SJCRH30 (cell line): ENCODE measurements at regions not wholly inside any gene's neighbourhood (a gene's known extent, or its start where the extent isn't known, plus 50 kb on each side); places are given as distances from the start of the nearest gene placed in this dataset.

Experiments
- DNase-seq, 2 experiments: peaks; one replicate each; pipeline ENCODE4 v3.0.0-alpha.2; 2015 to 2020
- H3K27ac ChIP-seq: fragments of 250-450 bp; sonication (Bioruptor Pico); 2 replicates; pipeline ENCODE4 v1.5.1; 2020; ENCODE audit warnings: mild to moderate bottlenecking, moderate library complexity
- H3K27me3 ChIP-seq: fragments of 250-450 bp; sonication (Bioruptor Pico); 2 replicates; pipeline ENCODE4 v1.5.1; 2020; ENCODE audit warnings: mild to moderate bottlenecking, moderate library complexity
- H3K36me3 ChIP-seq: fragments of 250-450 bp; sonication (Bioruptor Pico); 2 replicates; pipeline ENCODE4 v1.5.1; 2020; ENCODE audit warnings: mild to moderate bottlenecking, moderate library complexity
- H3K4me1 ChIP-seq: fragments of 250-450 bp; sonication (Bioruptor Pico); 2 replicates; pipeline ENCODE4 v1.5.1; 2020; ENCODE audit warnings: mild to moderate bottlenecking, moderate library complexity
- H3K4me3 ChIP-seq: fragments of 250-450 bp; sonication (Bioruptor Pico); 2 replicates; pipeline ENCODE4 v1.5.1; 2020; ENCODE audit warnings: mild to moderate bottlenecking, moderate library complexity
- H3K9me3 ChIP-seq: fragments of 250-450 bp; sonication (Bioruptor Pico); replicated peaks from 2 replicates; pipeline ENCODE4 v1.5.1; 2020; ENCODE audit warnings: mild to moderate bottlenecking, moderate library complexity

DNA sequence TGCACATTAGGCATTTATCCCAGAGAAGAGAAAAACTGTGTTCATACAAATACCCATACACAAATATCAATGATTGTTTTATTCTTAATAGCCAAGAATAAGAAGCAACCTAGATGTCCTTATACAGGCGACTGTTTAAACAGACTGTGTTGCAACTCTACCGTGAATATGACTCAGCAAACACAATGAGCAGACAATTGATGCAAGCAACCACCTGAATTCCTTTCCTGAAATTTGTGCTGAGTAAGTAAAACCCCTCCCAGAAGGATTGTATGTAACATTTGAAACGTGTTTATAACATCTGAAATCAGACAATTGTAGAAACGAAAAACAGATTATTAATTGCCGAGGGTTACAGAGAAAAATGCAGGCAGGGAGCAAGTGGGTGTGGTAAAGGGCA lies 621.9 kb upstream of the SOX11 start:
- Histone ChIP-seq H3K4me1 (no peaks in the 10 kb centered on the region), H3K36me3 (no peaks in the 10 kb centered on the region), H3K27me3 (peaks cover 12% of the 10 kb centered on the region), H3K27ac (no peak overlapping the region), H3K9me3 (no peaks in the 10 kb centered on the region), H3K4me3 (no peak overlapping the region)
- DNase-seq = no peak

- H3K4me3 ChIP-seq = no peak overlapping the region
- no peaks in the 10 kb centered on the region for H3K4me1 ChIP-seq
Measured at GRCh38 chr2:5074733-5075132, 617.5 kb upstream of the SOX11 start.

GRCh38 chr2:5076599-5076998 lies 615.6 kb upstream of the SOX11 start:
- Histone ChIP-seq H3K36me3 (no peaks in the 10 kb centered on the region), H3K27ac (no peak overlapping the region), H3K9me3 (no peaks in the 10 kb centered on the region), H3K4me1 (no peaks in the 10 kb centered on the region), H3K4me3 (no peak overlapping the region), H3K27me3 (peaks cover 8% of the 10 kb centered on the region)
- DNase-seq = no peak

More at GRCh38 chr2:5074733-5075132, 617.5 kb upstream of the SOX11 start:
- Histone ChIP-seq H3K27me3 (peaks cover 12% of the 10 kb centered on the region), H3K9me3 (no peaks in the 10 kb centered on the region), H3K27ac (no peak overlapping the region), H3K36me3 (no peaks in the 10 kb centered on the region)
- DNase-seq = no peak

DNA sequence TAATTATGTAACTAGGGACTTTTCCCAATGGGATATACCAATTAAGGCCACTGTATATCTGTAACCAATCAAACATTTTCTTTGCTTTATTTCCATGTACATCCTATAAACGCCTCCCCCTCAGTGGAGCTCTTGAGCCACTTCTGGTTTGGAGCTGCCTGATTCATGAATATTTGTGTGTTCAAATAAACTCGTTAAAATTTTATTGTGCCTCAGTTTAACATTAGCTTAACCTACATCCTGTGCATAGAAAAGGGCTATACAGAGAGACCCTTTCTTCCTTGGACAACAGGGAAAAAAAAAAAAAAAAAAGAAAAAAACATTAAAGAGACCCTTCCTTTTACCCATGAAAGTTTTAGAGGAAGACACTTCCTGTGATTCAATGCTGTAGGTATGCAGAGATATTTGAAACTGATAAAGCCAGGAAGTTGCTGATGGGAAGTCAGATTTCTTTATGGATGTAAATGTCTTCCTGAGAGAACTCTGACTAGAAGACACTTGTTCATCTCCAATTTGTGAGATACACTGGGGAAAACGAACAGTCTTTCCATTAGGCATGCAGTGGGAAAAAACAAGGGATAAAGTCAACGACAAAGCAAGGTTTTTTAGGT lies 614.6 kb upstream of the SOX11 start:
- Histone ChIP-seq H3K36me3 (no peaks in the 10 kb centered on the region), H3K4me3 (no peak overlapping the region), H3K4me1 (no peaks in the 10 kb centered on the region), H3K9me3 (no peaks in the 10 kb centered on the region), H3K27me3 (0 out of 2 replicates have a peak, but pooled peaks cover under 1% of the 10 kb centered on the region), H3K27ac (no peak overlapping the region)
- DNase-seq = no peak

- Histone ChIP-seq H3K9me3 (no peaks in the 10 kb centered on the region), H3K4me1 (no peaks in the 10 kb centered on the region), H3K27ac (no peak overlapping the region), H3K27me3 (no peaks in the 10 kb centered on the region), H3K36me3 (no peaks in the 10 kb centered on the region), H3K4me3 (no peak overlapping the region)
- no peak for DNase-seq
Measured at GRCh38 chr2:5083402-5083801, 608.8 kb upstream of the SOX11 start.

DNA sequence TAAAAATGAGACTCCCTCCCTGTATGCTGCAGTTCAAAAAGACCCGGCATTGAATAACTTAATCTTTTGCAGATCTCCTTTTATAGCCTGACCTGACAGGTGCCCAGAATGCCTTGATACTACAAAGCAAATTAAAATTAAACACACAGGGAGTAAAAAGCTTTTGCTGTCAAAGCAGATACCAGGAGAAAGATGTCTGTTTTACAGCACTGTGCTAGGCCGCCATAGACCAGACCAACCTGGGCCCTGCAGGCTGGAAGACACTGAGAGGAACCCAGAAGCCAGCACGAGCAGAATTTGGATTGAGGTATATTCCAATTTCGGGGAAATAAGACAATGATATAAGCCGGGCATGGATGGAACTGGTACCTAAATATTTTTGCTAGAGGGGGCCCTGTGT lies 602.8 kb upstream of the SOX11 start:
- DNase-seq = no peak
- no peaks in the 10 kb centered on the region for H3K27me3 ChIP-seq
- no peak overlapping the region for H3K27ac ChIP-seq
- no peaks in the 10 kb centered on the region for H3K9me3 ChIP-seq
- no peaks in the 10 kb centered on the region for H3K36me3 ChIP-seq
- no peaks in the 10 kb centered on the region for H3K4me1 ChIP-seq
- no peak overlapping the region for H3K4me3 ChIP-seq

- Histone ChIP-seq H3K27ac (no peak overlapping the region), H3K9me3 (no peaks in the 10 kb centered on the region), H3K4me1 (no peaks in the 10 kb centered on the region), H3K4me3 (no peak overlapping the region), H3K27me3 (no peaks in the 10 kb centered on the region), H3K36me3 (no peaks in the 10 kb centered on the region)
- DNase-seq = no peak
Measured at GRCh38 chr2:5093056-5093455, 599.1 kb upstream of the SOX11 start.

GRCh38 chr2:5093518-5093917 lies 598.7 kb upstream of the SOX11 start:
- H3K4me1 ChIP-seq = no peaks in the 10 kb centered on the region
- H3K9me3 ChIP-seq = no peaks in the 10 kb centered on the region
- H3K4me3 ChIP-seq = no peak overlapping the region
- no peaks in the 10 kb centered on the region for H3K27me3 ChIP-seq
- DNase-seq = no peak
- no peaks in the 10 kb centered on the region for H3K36me3 ChIP-seq
- no peak overlapping the region for H3K27ac ChIP-seq

- Histone ChIP-seq H3K4me3 (no peak overlapping the region), H3K4me1 (no peaks in the 10 kb centered on the region), H3K27ac (no peak overlapping the region)
Measured at GRCh38 chr2:5094192-5094591, 598.0 kb upstream of the SOX11 start.

GRCh38 chr2:5098286-5098685 lies 593.9 kb upstream of the SOX11 start:
- H3K4me3 ChIP-seq = no peak overlapping the region
- H3K36me3 ChIP-seq = 0 out of 2 replicates have a peak, but pooled peaks cover 3% of the 10 kb centered on the region
- DNase-seq = no peak
- H3K27me3 ChIP-seq = no peaks in the 10 kb centered on the region
- no peaks in the 10 kb centered on the region for H3K4me1 ChIP-seq
- H3K9me3 ChIP-seq = no peaks in the 10 kb centered on the region; the same call in 1 of the 2 replicates
- H3K27ac ChIP-seq = no peak overlapping the region

More at GRCh38 chr2:5094192-5094591, 598.0 kb upstream of the SOX11 start:
- no peak for DNase-seq
- Histone ChIP-seq H3K36me3 (no peaks in the 10 kb centered on the region), H3K9me3 (no peaks in the 10 kb centered on the region; the same call in 1 of the 2 replicates), H3K27me3 (no peaks in the 10 kb centered on the region)

DNA sequence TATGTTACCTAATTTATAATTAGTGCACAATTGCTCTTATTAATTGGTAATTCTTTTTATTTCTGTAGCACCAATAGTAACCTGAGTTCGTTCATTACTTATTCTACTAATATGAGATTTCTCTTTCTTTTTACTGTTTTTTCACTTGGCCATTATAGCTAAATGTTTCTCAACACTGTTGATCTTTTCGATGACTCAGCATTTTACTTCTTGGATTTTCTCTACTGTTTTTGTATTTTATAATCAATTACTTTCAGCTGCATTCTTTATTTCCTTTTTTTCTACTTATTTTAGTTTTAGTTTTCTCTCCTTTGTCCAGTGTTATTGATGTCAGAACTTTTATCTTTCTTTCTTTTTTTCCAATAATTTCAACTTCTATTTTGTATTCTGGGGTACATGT lies 589.4 kb upstream of the SOX11 start:
- Histone ChIP-seq H3K36me3 (0 out of 2 replicates have a peak, but pooled peaks cover 3% of the 10 kb centered on the region), H3K9me3 (no peaks in the 10 kb centered on the region; the same call in 1 of the 2 replicates), H3K27ac (no peak overlapping the region), H3K27me3 (no peaks in the 10 kb centered on the region), H3K4me3 (no peak overlapping the region), H3K4me1 (no peaks in the 10 kb centered on the region)
- no peak for DNase-seq

- Histone ChIP-seq H3K27me3 (no peaks in the 10 kb centered on the region), H3K4me1 (no peaks in the 10 kb centered on the region), H3K27ac (no peak overlapping the region), H3K9me3 (no peaks in the 10 kb centered on the region), H3K4me3 (no peak overlapping the region), H3K36me3 (no peaks in the 10 kb centered on the region; the same call in 1 of the 2 replicates)
- no peak for DNase-seq
Measured at GRCh38 chr2:5111581-5111980, 580.6 kb upstream of the SOX11 start.

DNA sequence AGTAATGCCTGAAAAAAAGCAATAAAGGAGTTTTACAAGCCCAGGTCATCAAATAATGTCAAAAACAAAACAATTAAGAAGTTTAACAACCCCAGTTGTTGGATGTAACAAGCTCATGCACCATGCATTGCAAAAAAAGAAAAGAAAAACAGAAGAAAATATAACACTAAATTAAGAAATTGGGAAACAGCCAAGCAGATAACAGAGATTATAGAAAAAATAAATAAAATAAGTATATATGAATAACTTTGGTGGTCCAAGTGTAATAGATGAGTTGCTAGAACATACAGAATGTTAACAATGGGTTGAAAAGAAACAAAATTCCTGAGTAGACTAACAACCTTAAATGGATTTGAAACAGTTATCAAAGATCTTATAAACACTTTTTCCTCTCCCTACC lies 573.1 kb upstream of the SOX11 start:
- Histone ChIP-seq H3K4me3 (no peak overlapping the region), H3K27me3 (no peaks in the 10 kb centered on the region), H3K36me3 (no peaks in the 10 kb centered on the region), H3K9me3 (no peaks in the 10 kb centered on the region), H3K4me1 (no peaks in the 10 kb centered on the region), H3K27ac (no peak overlapping the region)
- no peak for DNase-seq

DNA sequence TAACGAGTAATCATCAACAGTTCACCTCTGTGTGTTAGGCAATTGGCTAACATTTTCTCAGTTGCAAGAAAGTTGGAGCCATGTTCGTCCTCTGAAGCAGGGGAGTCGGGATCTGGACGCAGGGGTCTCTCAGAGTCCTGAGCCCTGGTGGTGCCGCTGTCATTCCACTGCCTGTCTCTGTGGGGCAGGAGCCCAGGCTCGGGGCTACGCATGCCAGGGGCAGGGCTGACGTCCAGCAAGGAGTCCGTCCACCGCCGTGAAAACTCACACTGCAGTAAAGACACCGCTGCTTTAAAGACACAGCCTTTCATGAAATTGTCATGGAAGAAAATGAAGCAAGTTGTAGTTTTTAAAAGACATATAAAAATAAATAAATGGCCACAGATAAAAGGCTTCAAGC lies 571.1 kb upstream of the SOX11 start:
- Histone ChIP-seq H3K4me1 (no peaks in the 10 kb centered on the region), H3K36me3 (no peaks in the 10 kb centered on the region), H3K4me3 (no peak overlapping the region), H3K9me3 (no peaks in the 10 kb centered on the region), H3K27me3 (no peaks in the 10 kb centered on the region), H3K27ac (no peak overlapping the region)
- DNase-seq = no peak

DNA sequence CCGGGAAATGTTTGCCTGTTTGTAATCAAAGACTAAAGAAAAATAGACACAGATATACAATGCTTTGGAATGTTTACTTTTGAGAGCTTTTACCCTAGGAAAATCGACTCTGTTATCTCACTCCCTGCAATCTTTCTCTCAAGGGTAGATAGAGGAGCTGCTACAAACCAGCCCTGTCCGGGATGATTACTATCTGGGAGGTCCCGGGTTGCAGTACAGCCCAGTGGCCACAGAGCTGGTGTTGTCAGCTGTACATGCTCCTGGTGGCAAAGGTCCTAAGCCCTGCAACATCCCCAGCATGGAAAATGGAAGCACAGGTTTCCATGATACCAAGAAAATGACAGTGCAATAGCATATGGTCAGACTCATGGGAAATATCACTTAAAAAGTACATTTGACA lies 570.5 kb upstream of the SOX11 start:
- H3K4me3 ChIP-seq = no peak overlapping the region
- no peak overlapping the region for H3K27ac ChIP-seq
- H3K9me3 ChIP-seq = no peaks in the 10 kb centered on the region
- H3K27me3 ChIP-seq = no peaks in the 10 kb centered on the region
- peak in 1 of 2 experiments; percentile 7 for DNase-seq
- H3K4me1 ChIP-seq = no peaks in the 10 kb centered on the region
- no peaks in the 10 kb centered on the region for H3K36me3 ChIP-seq

- Histone ChIP-seq H3K4me1 (no peaks in the 10 kb centered on the region), H3K27ac (no peak overlapping the region), H3K27me3 (no peaks in the 10 kb centered on the region), H3K4me3 (no peak overlapping the region), H3K36me3 (no peaks in the 10 kb centered on the region), H3K9me3 (no peaks in the 10 kb centered on the region)
- DNase-seq = no peak
Measured at GRCh38 chr2:5123582-5124196, 568.5 kb upstream of the SOX11 start.
